Osteocyte (in vitro differentiated cells): ENCODE measurements at regions not wholly inside any gene's neighbourhood (a gene's known extent, or its start where the extent isn't known, plus 50 kb on each side); places are given as distances from the start of the nearest gene placed in this dataset.

Experiments
- DNase-seq: peaks from one replicate; pipeline ENCODE4 v3.0.0; 2021; ENCODE audit warnings: mixed read lengths; ENCODE audit not compliant: unreplicated experiment; ENCODE audit errors: extremely low spot score
- H3K27ac Mint-ChIP-seq: one replicate; pipeline ENCODE4 v1.8.0; 2021; ENCODE audit warnings: mild to moderate bottlenecking, mixed read lengths; ENCODE audit not compliant: unreplicated experiment
- H3K27me3 Mint-ChIP-seq: one replicate; pipeline ENCODE4 v1.8.0; 2021; ENCODE audit warnings: mixed read lengths; ENCODE audit not compliant: unreplicated experiment
- H3K36me3 Mint-ChIP-seq: one replicate; pipeline ENCODE4 v1.8.0; 2021; ENCODE audit warnings: mixed read lengths; ENCODE audit not compliant: unreplicated experiment
- H3K4me1 Mint-ChIP-seq: one replicate; pipeline ENCODE4 v1.8.0; 2021; ENCODE audit warnings: mixed read lengths; ENCODE audit not compliant: unreplicated experiment
- H3K4me3 Mint-ChIP-seq: one replicate; pipeline ENCODE4 v1.8.0; 2021; ENCODE audit warnings: mild to moderate bottlenecking, moderate library complexity, mixed read lengths; ENCODE audit not compliant: unreplicated experiment
- H3K9me3 Mint-ChIP-seq: one replicate; pipeline ENCODE4 v1.8.0; 2021; ENCODE audit warnings: mixed read lengths; ENCODE audit not compliant: unreplicated experiment
- TF ChIP-seq, protein P1 (sequence below): fragments of 200-600 bp; sonication (generic); IDR thresholded peaks from 2 replicates; pipeline ENCODE4 v1.5.0; 2021; ENCODE audit warnings: antibody characterized with exemption, mild to moderate bottlenecking, moderate library complexity

DNA sequence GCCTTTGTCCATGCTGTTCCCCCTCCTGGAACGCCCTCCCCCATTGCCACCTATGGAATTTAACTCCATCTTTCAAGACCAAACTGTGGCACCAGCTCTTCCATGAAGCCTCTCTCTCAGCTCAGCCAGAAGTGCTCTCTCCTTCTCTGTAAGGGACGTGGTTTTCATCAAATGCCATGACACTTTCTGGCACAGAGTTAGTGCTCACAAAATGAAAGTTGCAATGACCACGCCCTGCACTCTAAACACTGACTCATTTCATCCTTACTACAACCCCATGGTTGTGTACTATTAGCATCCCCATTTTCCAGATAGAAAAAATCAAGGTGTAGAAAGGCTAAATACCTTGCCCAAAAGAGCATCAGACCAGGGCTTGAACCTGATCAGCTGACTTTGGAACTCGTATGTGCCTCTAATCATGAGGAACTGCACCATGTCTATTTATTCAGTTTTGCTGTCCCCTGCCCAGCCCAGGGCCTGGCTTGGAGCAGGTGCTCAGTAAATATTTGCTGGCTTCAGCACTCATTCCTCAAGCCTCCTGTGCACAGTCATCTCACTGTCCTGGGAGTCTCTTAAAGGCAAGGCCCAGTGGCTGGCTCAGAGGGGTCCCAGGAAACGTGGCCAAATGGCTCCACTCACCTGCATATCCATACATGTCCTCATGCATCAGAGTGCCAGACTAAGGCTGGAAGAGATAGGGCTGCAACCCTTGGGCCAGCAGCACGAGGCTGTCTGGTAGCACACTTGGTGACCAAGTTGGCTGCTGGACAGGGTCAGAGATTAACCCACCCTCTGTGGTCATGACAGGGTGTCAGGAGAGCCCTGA, 77.9 kb downstream of the MRPL14 start:
- H3K4me1 Mint-ChIP-seq, result peaks cover 54% of the 10 kb centered on the region
- TF ChIP-seq, protein P1, sequence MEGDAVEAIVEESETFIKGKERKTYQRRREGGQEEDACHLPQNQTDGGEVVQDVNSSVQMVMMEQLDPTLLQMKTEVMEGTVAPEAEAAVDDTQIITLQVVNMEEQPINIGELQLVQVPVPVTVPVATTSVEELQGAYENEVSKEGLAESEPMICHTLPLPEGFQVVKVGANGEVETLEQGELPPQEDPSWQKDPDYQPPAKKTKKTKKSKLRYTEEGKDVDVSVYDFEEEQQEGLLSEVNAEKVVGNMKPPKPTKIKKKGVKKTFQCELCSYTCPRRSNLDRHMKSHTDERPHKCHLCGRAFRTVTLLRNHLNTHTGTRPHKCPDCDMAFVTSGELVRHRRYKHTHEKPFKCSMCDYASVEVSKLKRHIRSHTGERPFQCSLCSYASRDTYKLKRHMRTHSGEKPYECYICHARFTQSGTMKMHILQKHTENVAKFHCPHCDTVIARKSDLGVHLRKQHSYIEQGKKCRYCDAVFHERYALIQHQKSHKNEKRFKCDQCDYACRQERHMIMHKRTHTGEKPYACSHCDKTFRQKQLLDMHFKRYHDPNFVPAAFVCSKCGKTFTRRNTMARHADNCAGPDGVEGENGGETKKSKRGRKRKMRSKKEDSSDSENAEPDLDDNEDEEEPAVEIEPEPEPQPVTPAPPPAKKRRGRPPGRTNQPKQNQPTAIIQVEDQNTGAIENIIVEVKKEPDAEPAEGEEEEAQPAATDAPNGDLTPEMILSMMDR, result no peak
- no peaks in the 10 kb centered on the region for H3K9me3 Mint-ChIP-seq
- no peak for DNase-seq
- no peak overlapping the region for H3K4me3 Mint-ChIP-seq
- H3K36me3 Mint-ChIP-seq, result no peaks in the 10 kb centered on the region
- H3K27me3 Mint-ChIP-seq, result no peaks in the 10 kb centered on the region
- no peak overlapping the region for H3K27ac Mint-ChIP-seq

DNA sequence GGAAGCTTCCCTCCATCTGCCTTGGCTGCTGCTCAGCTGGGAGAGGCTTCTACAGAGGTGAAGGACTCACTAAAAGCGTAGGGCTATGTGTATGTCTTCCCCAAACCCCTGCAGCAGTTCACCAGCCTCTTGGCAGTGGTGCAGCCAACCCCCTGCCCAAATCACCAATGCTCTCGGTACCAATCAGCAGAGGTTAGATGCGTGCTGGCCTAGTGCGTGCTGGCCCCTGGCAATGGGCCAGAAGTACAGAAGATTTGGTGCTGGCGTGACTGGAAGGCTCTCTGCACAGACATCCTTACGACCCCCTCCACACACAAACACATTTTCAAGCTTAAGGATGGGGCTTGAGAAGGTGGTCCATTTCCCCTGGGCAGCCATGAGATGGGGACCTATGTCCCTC, 79.0 kb downstream of the MRPL14 start:
- H3K36me3 Mint-ChIP-seq, result no peaks in the 10 kb centered on the region
- no peak overlapping the region for H3K27ac Mint-ChIP-seq
- TF ChIP-seq, protein P1, result no peak
- peaks cover 45% of the 10 kb centered on the region for H3K4me1 Mint-ChIP-seq
- no peak overlapping the region for H3K4me3 Mint-ChIP-seq
- no peak for DNase-seq
- no peaks in the 10 kb centered on the region for H3K27me3 Mint-ChIP-seq
- no peaks in the 10 kb centered on the region for H3K9me3 Mint-ChIP-seq

DNA sequence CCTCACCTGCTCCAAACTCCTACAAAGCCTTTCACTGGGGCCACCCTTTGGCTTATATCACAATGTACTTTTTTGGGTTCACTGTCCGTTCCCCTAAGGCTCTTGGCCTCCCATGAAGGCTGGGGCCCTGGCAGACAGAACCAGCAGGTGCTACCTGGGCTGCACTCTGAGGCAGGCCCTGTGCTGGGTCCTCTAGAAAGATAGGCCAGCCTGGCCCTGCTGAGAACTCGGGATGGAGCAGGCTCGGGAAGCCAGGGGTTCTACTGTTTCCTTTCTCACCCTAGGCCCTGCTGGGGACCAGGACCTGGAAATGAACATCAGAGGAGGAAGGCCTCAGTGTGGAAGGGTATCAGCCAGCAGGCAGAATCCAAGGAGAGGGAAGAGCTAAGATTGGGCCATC, 79.5 kb downstream of the MRPL14 start:
- H3K4me3 Mint-ChIP-seq, result no peak overlapping the region
- no peak for DNase-seq
- peaks cover 41% of the 10 kb centered on the region for H3K4me1 Mint-ChIP-seq
- H3K36me3 Mint-ChIP-seq, result no peaks in the 10 kb centered on the region
- H3K27ac Mint-ChIP-seq, result no peak overlapping the region
- H3K27me3 Mint-ChIP-seq, result no peaks in the 10 kb centered on the region
- TF ChIP-seq, protein P1, result no peak
- no peaks in the 10 kb centered on the region for H3K9me3 Mint-ChIP-seq

DNA sequence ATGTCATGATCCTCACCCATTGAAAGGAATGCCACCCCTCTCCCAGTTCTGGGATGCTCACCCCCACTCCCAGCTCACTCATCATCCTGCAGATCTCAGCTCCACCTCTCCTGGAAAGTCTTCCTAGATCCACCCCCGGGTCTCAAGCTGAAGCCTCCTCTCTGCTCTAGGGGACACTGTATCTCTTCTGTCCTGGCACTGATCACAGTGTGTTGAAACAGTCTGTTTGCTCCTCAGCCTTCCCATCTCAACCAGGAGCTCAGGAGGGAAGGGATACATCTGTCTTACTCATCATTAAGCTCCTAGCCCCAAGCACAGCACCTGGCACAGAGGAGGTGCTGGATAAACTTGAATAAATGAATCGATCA, 80.1 kb downstream of the MRPL14 start:
- H3K36me3 Mint-ChIP-seq, result no peaks in the 10 kb centered on the region
- no peak for DNase-seq
- no peaks in the 10 kb centered on the region for H3K27me3 Mint-ChIP-seq
- no peak overlapping the region for H3K27ac Mint-ChIP-seq
- TF ChIP-seq, protein P1, result no peak
- H3K4me1 Mint-ChIP-seq, result peaks cover 35% of the 10 kb centered on the region
- H3K4me3 Mint-ChIP-seq, result no peak overlapping the region
- H3K9me3 Mint-ChIP-seq, result no peaks in the 10 kb centered on the region

DNA sequence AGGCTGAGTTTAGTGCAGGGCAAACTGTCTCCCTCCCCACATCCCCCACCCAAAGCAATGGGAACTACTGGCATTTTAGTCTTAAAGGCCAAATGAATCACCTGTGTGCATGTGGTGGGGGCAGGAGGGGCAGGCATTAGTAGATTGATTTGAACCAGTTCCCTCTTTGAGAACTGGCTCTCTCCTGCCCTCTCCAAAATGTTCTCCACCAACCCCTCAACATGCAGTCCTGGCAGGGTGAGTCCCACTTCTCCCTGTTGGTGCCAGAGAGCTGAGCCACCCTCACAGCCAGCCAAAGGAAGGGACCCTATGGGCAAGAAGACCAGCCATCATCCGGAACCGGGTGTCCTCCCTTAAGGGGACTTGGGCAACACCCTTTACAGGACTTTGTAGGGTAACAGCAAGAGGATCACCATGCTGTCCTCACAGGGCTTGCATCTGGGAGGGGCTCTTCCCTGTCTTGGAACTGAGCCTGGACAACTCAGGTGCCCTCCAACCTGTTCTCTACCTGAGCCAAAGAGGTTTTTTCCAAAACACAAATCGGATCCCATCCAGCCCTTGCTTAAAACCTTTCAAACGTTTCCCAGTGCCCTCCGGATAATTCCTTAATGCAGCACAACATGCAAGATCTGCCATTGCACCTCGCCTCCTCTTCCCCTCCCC, 80.6 kb downstream of the MRPL14 start:
- Mint-ChIP-seq H3K36me3 (no peaks in the 10 kb centered on the region), H3K4me3 (no peak overlapping the region), H3K4me1 (peaks cover 35% of the 10 kb centered on the region), H3K27ac (no peak overlapping the region), H3K27me3 (no peaks in the 10 kb centered on the region), H3K9me3 (no peaks in the 10 kb centered on the region)
- TF ChIP-seq, protein P1, result no peak
- DNase-seq, result no peak
